SU-DHL-6 (cell line): ENCODE measurements at regions not wholly inside any gene's neighbourhood (a gene's known extent, or its start where the extent isn't known, plus 50 kb on each side); places are given as distances from the start of the nearest gene placed in this dataset.

Experiments
- H2AFZ ChIP-seq: fragments of 200-600 bp; sonication (generic); 2 replicates; pipeline ENCODE4 v1.6.1; 2014; ENCODE audit warnings: low read depth, mild to moderate bottlenecking, moderate library complexity, mixed read lengths, antibody characterized with exemption, low read length; ENCODE audit not compliant: severe bottlenecking
- H3F3A ChIP-seq: fragments of 200-600 bp; shearing (Covaris generic); 2 replicates; pipeline ENCODE4 v1.6.0; 2016; ENCODE audit warnings: antibody characterized with exemption, mild to moderate bottlenecking; ENCODE audit not compliant: insufficient read depth
- H3K27ac ChIP-seq: fragments of 200-600 bp; sonication (generic); 2 replicates; pipeline ENCODE4 v1.5.1; 2016; ENCODE audit warnings: low read depth, mild to moderate bottlenecking, low read length, moderate library complexity, mixed read lengths
- H3K27me3 ChIP-seq: fragments of 200-600 bp; sonication (generic), shearing (Covaris generic); 2 replicates; pipeline ENCODE4 v1.6.0; 2014; ENCODE audit warnings: mild to moderate bottlenecking, low read length
- H3K36me3 ChIP-seq: fragments of 200-600 bp; sonication (generic); 2 replicates; pipeline ENCODE4 v1.6.1; 2014; ENCODE audit warnings: mild to moderate bottlenecking, low read length, mixed read lengths
- H3K4me2 ChIP-seq: fragments of 300-600, 200-600 bp; shearing (Covaris generic), sonication (generic); 2 replicates; pipeline ENCODE4 v1.6.0; 2014; ENCODE audit warnings: low read length, low read depth, mild to moderate bottlenecking; ENCODE audit not compliant: poor library complexity, severe bottlenecking
- H3K4me3 ChIP-seq: fragments of 200-600 bp; sonication (generic); 2 replicates; pipeline ENCODE4 v1.5.1; 2014; ENCODE audit warnings: antibody characterized with exemption, low read length, mild to moderate bottlenecking, mixed read lengths; ENCODE audit not compliant: insufficient read depth, poor library complexity, severe bottlenecking
- H3K79me2 ChIP-seq: fragments of 200-600 bp; sonication (generic); 2 replicates; pipeline ENCODE4 v1.6.1; 2014; ENCODE audit warnings: mild to moderate bottlenecking, low read length, moderate library complexity; ENCODE audit not compliant: insufficient read depth
- H3K9ac ChIP-seq: fragments of 200-600 bp; sonication (generic); 2 replicates; pipeline ENCODE4 v1.7.0; 2014; ENCODE audit warnings: mild to moderate bottlenecking, low read length
- H3K9me2 ChIP-seq: fragments of 200-600 bp; sonication (generic); replicated peaks from 2 replicates; pipeline ENCODE4 v1.6.1; 2014; ENCODE audit warnings: low read length; ENCODE audit not compliant: insufficient read depth
- H3K9me3 ChIP-seq: fragments of 200-600 bp; sonication (generic); 2 replicates; pipeline ENCODE4 v1.6.1; 2014; ENCODE audit warnings: low read length, mixed read lengths; ENCODE audit not compliant: insufficient read depth
- H4K20me1 ChIP-seq: fragments of 200-600 bp; sonication (generic); 2 replicates; pipeline ENCODE4 v1.6.1; 2014; ENCODE audit warnings: low read depth, mild to moderate bottlenecking, antibody characterized with exemption, low read length, moderate library complexity, mixed read lengths
- CTCF ChIP-seq: fragments of 200-600 bp; sonication (generic); IDR thresholded peaks from one replicate; pipeline ENCODE4 v1.5.1; 2017; ENCODE audit warnings: antibody characterized with exemption, mild to moderate bottlenecking, low read length, moderate library complexity; ENCODE audit not compliant: insufficient read depth, poor library complexity, severe bottlenecking
- EZH2phosphoT487 ChIP-seq: fragments of 200-600 bp; sonication (generic), shearing (Covaris generic); conservative IDR thresholded peaks from 2 replicates; pipeline ENCODE4 v1.6.1; 2018; ENCODE audit warnings: mild to moderate bottlenecking, antibody characterized with exemption, low read length, moderate library complexity, mixed read lengths

- Histone ChIP-seq H3K9me3 (no peaks in the 10 kb centered on the region), H3F3A (no peaks in the 10 kb centered on the region), H4K20me1 (no peaks in the 10 kb centered on the region), H3K79me2 (no peaks in the 10 kb centered on the region), H3K4me2 (no peak overlapping the region), H3K27me3 (0 out of 2 replicates have a peak, but pooled peaks cover 3% of the 10 kb centered on the region), H2AFZ (no peak overlapping the region), H3K27ac (no peak overlapping the region), H3K9ac (no peak overlapping the region), H3K4me3 (no peak overlapping the region), H3K36me3 (no peaks in the 10 kb centered on the region), H3K9me2 (no peaks in the 10 kb centered on the region)
- TF ChIP-seq EZH2phosphoT487 (no peak), CTCF (no peak)
These were observed 307.8 kb upstream of the TPM1 start for GRCh38 chr15:62734706-62735105.

- H3K27ac ChIP-seq = no peak overlapping the region
- no peak overlapping the region for H3K4me2 ChIP-seq
- H3K9me3 ChIP-seq = no peaks in the 10 kb centered on the region
- H3K27me3 ChIP-seq = 0 out of 2 replicates have a peak, but pooled peaks cover 2% of the 10 kb centered on the region
- no peak overlapping the region for H3K4me3 ChIP-seq
- H3F3A ChIP-seq = no peaks in the 10 kb centered on the region
- H3K9ac ChIP-seq = no peak overlapping the region
- no peaks in the 10 kb centered on the region for H3K36me3 ChIP-seq
- TF ChIP-seq CTCF (no peak), EZH2phosphoT487 (no peak)
- H4K20me1 ChIP-seq = no peaks in the 10 kb centered on the region
- H3K79me2 ChIP-seq = no peaks in the 10 kb centered on the region
- H3K9me2 ChIP-seq = no peaks in the 10 kb centered on the region
- H2AFZ ChIP-seq = no peak overlapping the region
These were observed 305.8 kb upstream of the TPM1 start for GRCh38 chr15:62736756-62737155.

GRCh38 chr15:62737551-62737950 lies 305.0 kb upstream of the TPM1 start:
- Histone ChIP-seq H3K4me2 (no peak overlapping the region), H2AFZ (no peak overlapping the region), H4K20me1 (no peaks in the 10 kb centered on the region), H3F3A (no peaks in the 10 kb centered on the region), H3K27ac (no peak overlapping the region), H3K27me3 (0 out of 2 replicates have a peak, but pooled peaks cover 2% of the 10 kb centered on the region), H3K36me3 (no peaks in the 10 kb centered on the region), H3K9ac (no peak overlapping the region), H3K79me2 (no peaks in the 10 kb centered on the region), H3K9me2 (no peaks in the 10 kb centered on the region), H3K4me3 (no peak overlapping the region), H3K9me3 (no peaks in the 10 kb centered on the region)
- TF ChIP-seq CTCF (no peak), EZH2phosphoT487 (no peak)

- no peaks in the 10 kb centered on the region for H3K9me3 ChIP-seq
- H3K27ac ChIP-seq = no peak overlapping the region
- 0 out of 2 replicates have a peak, but pooled peaks cover 2% of the 10 kb centered on the region for H3K27me3 ChIP-seq
- no peaks in the 10 kb centered on the region for H4K20me1 ChIP-seq
- no peaks in the 10 kb centered on the region for H3F3A ChIP-seq
- no peak for TF ChIP-seq EZH2phosphoT487
- TF ChIP-seq CTCF = no peak
- H3K36me3 ChIP-seq = no peaks in the 10 kb centered on the region
- no peak overlapping the region for H3K4me3 ChIP-seq
- H3K79me2 ChIP-seq = no peaks in the 10 kb centered on the region
- H3K9me2 ChIP-seq = no peaks in the 10 kb centered on the region
- H2AFZ ChIP-seq = no peak overlapping the region
- H3K4me2 ChIP-seq = no peak overlapping the region
- no peak overlapping the region for H3K9ac ChIP-seq
These were observed 303.5 kb upstream of the TPM1 start for GRCh38 chr15:62739082-62739481.
